GM12878 (cell line): ENCODE measurements at regions not wholly inside any gene's neighbourhood (a gene's known extent, or its start where the extent isn't known, plus 50 kb on each side); places are given as distances from the start of the nearest gene placed in this dataset.

Experiments used
- ATF3 ChIP-seq: IDR thresholded peaks from 2 replicates; pipeline ENCODE4 v1.6.1; 2011; ENCODE audit warnings: low read depth, mild to moderate bottlenecking, low read length, moderate library complexity, borderline replicate concordance; ENCODE audit errors: extremely low read depth
- BCL11A ChIP-seq: IDR thresholded peaks from 2 replicates; pipeline ENCODE4 v1.6.1; 2011; ENCODE audit warnings: low read depth, low read length
- CREB1 ChIP-seq: IDR thresholded peaks from 2 replicates; pipeline ENCODE4 v1.6.1; 2012; ENCODE audit warnings: low read depth, mild to moderate bottlenecking, inconsistent platforms
- CTCF ChIP-seq, 3 experiments: IDR thresholded peaks in 2 of 3; conservative IDR thresholded peaks in 1 of 3; 2 replicates each; pipeline ENCODE4 v1.5.1; 2011; ENCODE audit warnings: low read depth in 3 of 3, low read length in 3 of 3, mild to moderate bottlenecking in 3 of 3, control low read depth in 2 of 3, moderate library complexity in 2 of 3, inconsistent platforms in 1 of 3, mixed read lengths in 1 of 3; ENCODE audit not compliant: control insufficient read depth in 2 of 3, insufficient read depth in 1 of 3; ENCODE audit errors: extremely low read depth in 1 of 3
- MYC ChIP-seq: IDR thresholded peaks from 2 replicates; pipeline ENCODE4 v1.6.1; 2011; ENCODE audit warnings: mild to moderate bottlenecking, low read length, moderate library complexity, inconsistent platforms; ENCODE audit not compliant: insufficient read depth, insufficient replicate concordance, insufficient read length, severe bottlenecking
- POLR2A ChIP-seq: IDR thresholded peaks from 2 replicates; pipeline ENCODE4 v1.6.1; 2011; ENCODE audit warnings: low read depth, mild to moderate bottlenecking, low read length
- STAT1 ChIP-seq: fragments of 450-650 bp; conservative IDR thresholded peaks from 2 replicates; pipeline ENCODE4 v1.6.1; 2014; ENCODE audit warnings: antibody characterized with exemption, mild to moderate bottlenecking
- TARDBP ChIP-seq: IDR thresholded peaks from 2 replicates; pipeline ENCODE4 v1.6.1; 2016; ENCODE audit warnings: borderline replicate concordance
- ZNF384 ChIP-seq: IDR thresholded peaks from 2 replicates; pipeline ENCODE4 v1.6.1; 2012; ENCODE audit warnings: low read depth, mild to moderate bottlenecking, low read length, improper control_type of control experiment, borderline replicate concordance

- no peak for TF ChIP-seq ATF3
- TF ChIP-seq ZNF384, result no peak
- no peak for TF ChIP-seq MYC
- TF ChIP-seq CREB1, result no peak
- TF ChIP-seq CTCF (IDR thresholded peaks at IDR 0.05 in 2 of 3, conservative IDR thresholded peaks at IDR 0.05 in 1 of 3; ENCODE audit: control insufficient read depth in 2 of 3, extremely low read depth in 1 of 3, insufficient read depth in 1 of 3, low read depth in 3 of 3, low read length in 3 of 3), result no peak
- no peak for TF ChIP-seq POLR2A
- no peak for TF ChIP-seq STAT1
- no peak for TF ChIP-seq TARDBP
- TF ChIP-seq BCL11A, result no peak
Observed at GRCh38 chr3:113148284-113148683, 63.1 kb upstream of the BOC start.
